ENCODE measurements at regions not wholly inside any gene's neighbourhood (a gene's known extent, or its start where the extent isn't known, plus 50 kb on each side); places are given as distances from the start of the nearest gene placed in this dataset.

GRCh38 chr2:129925381-129925780 is 54.1 kb upstream of the RAB6C start:
- TF ChIP-seq CTCF (IDR thresholded peaks at IDR 0.05) = no peak
- TF ChIP-seq POLR2A (IDR thresholded peaks at IDR 0.05) = no peak

Measured in lower leg skin (tissue), 3 donors.